Testis (tissue), 2 donors: ENCODE measurements at regions not wholly inside any gene's neighbourhood (a gene's known extent, or its start where the extent isn't known, plus 50 kb on each side); places are given as distances from the start of the nearest gene placed in this dataset.

ENCODE experiments used
- DNase-seq: peaks from one replicate; pipeline ENCODE4 v3.0.0-alpha.2; 2019
- H3K27ac ChIP-seq, 2 donors: fragments of 200-600 bp; sonication (generic); one replicate each; pipeline ENCODE4 v1.5.1; 2019
- H3K27me3 ChIP-seq: fragments of 200-600 bp; sonication (generic); one replicate; pipeline ENCODE4 v1.5.1; 2019
- H3K36me3 ChIP-seq: fragments of 200-600 bp; sonication (generic); one replicate; pipeline ENCODE4 v1.5.1; 2017; ENCODE audit warnings: low read depth; ENCODE audit errors: missing control alignments
- H3K4me1 ChIP-seq: fragments of 200-600 bp; sonication (generic); one replicate; pipeline ENCODE4 v1.5.1; 2019
- H3K4me3 ChIP-seq, 2 donors: fragments of 200-600 bp; sonication (generic); one replicate each; pipeline ENCODE4 v1.5.1; 2017 to 2019
- H3K9me3 ChIP-seq: fragments of 200-600 bp; sonication (generic); one replicate; pipeline ENCODE4 v1.5.1; 2017
- POLR2A ChIP-seq: fragments of 450-650 bp; IDR thresholded peaks from one replicate; pipeline ENCODE4 v1.6.1; 2017; ENCODE audit warnings: antibody characterized with exemption, mild to moderate bottlenecking, moderate library complexity
- WGBS, 2 donors: methylation state at CpG; one replicate each; pipeline ENCODE4 v1.1.5; 2018; 5-methylcytosine and 5-hydroxymethylcytosine counted together
- intact Hi-C: fragments of 100-400 bp; cut with DNase I; formaldehyde crosslinking; loops from one replicate; pipeline ENCODE4 v1.15.1; 2023; ENCODE audit warnings: low total_unique reads
- TF ChIP-seq, protein P1 (sequence below), 3 experiments: fragments of 450-650 bp in 2 of 3; fragments of 200-600 bp in 1 of 3; sonication (generic) in 1 of 3; IDR thresholded peaks; one replicate each; pipeline ENCODE4 v1.5.1; 2016 to 2019; ENCODE audit warnings: antibody characterized with exemption in 3 of 3, mild to moderate bottlenecking in 2 of 3, moderate library complexity in 1 of 3

DNA sequence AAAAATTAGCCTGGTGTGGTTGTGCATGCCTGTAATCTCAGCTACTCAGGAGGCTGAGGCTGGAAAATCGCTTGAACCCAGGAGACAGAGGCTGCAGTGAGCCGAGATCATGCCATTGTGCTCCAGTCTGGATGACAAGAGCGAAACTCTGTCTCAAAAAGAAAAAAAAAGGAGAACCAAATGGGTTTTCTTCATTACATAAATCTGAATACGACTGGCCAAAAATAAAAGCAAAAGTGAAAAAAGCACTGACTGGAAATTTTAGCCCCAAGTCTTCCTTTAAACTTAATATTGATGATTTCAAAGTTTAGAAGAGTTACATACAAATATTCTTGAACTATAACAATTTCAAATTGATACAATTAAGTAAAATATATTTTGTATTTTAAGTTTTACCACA is 249.5 kb upstream of the STARD13 start:
- intact Hi-C loops, result no loop called here

DNA sequence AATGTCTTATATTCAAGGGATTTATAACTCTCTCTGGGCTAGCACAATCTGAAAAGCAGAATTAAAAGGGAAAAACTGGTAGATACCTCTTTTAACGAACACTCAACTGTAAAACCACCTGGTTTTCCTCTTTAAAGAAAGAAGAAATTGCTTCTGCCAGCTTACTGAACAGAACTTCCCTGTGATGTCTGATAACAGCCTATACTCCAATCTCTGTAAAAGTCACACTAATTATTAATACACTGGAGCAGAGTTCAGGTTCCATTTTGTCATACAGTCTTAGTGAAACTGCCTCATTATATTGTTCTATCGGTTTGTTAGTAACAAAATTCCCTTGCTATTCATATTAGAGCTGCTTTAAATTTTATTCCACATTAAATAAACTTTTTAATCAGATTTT is 251.0 kb upstream of the STARD13 start:
- H3K9me3 ChIP-seq, result no peaks in the 10 kb centered on the region
- no peak for TF ChIP-seq POLR2A
- TF ChIP-seq, protein P1, sequence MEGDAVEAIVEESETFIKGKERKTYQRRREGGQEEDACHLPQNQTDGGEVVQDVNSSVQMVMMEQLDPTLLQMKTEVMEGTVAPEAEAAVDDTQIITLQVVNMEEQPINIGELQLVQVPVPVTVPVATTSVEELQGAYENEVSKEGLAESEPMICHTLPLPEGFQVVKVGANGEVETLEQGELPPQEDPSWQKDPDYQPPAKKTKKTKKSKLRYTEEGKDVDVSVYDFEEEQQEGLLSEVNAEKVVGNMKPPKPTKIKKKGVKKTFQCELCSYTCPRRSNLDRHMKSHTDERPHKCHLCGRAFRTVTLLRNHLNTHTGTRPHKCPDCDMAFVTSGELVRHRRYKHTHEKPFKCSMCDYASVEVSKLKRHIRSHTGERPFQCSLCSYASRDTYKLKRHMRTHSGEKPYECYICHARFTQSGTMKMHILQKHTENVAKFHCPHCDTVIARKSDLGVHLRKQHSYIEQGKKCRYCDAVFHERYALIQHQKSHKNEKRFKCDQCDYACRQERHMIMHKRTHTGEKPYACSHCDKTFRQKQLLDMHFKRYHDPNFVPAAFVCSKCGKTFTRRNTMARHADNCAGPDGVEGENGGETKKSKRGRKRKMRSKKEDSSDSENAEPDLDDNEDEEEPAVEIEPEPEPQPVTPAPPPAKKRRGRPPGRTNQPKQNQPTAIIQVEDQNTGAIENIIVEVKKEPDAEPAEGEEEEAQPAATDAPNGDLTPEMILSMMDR (IDR thresholded peaks at IDR 0.05), result no peak
- peaks cover 5% of the 10 kb centered on the region for H3K4me1 ChIP-seq
- intact Hi-C loops, result no loop called here
- H3K27me3 ChIP-seq, result no peaks in the 10 kb centered on the region
- no peaks in the 10 kb centered on the region for H3K36me3 ChIP-seq
- DNase-seq, result no peak
- WGBS, 2 donors, result 53 to 70% methylated on average over 2 of the region's 2 CpGs
- peak overlapping the region in 1 of 2 donors; percentile 70 for H3K27ac ChIP-seq
- no peak overlapping the region for H3K4me3 ChIP-seq

More for the DNA sequence above, 249.5 kb upstream of the STARD13 start:
- Histone ChIP-seq H3K27ac (no peak overlapping the region), H3K27me3 (no peaks in the 10 kb centered on the region), H3K9me3 (no peaks in the 10 kb centered on the region), H3K36me3 (no peaks in the 10 kb centered on the region), H3K4me3 (no peak overlapping the region), H3K4me1 (no peaks in the 10 kb centered on the region)
- TF ChIP-seq, protein P1 (IDR thresholded peaks at IDR 0.05), result no peak
- no peak for TF ChIP-seq POLR2A
- WGBS, 2 donors, result 83 to 91% methylated on average over 4 of the region's 4 CpGs
- DNase-seq, result no peak

DNA sequence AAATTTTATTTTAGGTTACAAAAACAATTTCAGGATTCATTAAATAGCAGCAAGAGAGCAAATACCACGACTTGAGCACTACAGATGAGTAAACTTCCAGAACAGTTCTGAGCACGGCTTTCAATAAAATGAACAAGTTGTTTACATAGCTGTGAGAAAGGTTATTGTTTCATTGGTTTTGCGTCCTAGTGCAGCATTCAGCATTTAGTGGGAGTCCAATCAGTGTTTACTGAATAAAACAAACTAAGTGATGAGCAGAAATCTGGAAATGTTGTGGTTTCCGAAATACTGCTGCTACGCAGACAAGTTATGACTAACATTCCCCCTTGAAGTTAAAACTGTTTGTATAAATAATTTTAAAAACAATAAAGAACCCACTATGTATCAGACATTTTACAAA is 251.5 kb upstream of the STARD13 start:
- H3K9me3 ChIP-seq, result no peaks in the 10 kb centered on the region
- no peak overlapping the region for H3K4me3 ChIP-seq
- H3K27ac ChIP-seq, result peak overlapping the region in 1 of 2 donors; percentile 70
- H3K4me1 ChIP-seq, result peaks cover 6% of the 10 kb centered on the region
- no peaks in the 10 kb centered on the region for H3K36me3 ChIP-seq
- no peak for DNase-seq
- WGBS, 2 donors, result 69 to 77% methylated on average over 5 of the region's 5 CpGs
- no peak for TF ChIP-seq POLR2A
- TF ChIP-seq, protein P1 (IDR thresholded peaks at IDR 0.05), result no peak
- intact Hi-C loops, result no loop called here
- no peaks in the 10 kb centered on the region for H3K27me3 ChIP-seq

DNA sequence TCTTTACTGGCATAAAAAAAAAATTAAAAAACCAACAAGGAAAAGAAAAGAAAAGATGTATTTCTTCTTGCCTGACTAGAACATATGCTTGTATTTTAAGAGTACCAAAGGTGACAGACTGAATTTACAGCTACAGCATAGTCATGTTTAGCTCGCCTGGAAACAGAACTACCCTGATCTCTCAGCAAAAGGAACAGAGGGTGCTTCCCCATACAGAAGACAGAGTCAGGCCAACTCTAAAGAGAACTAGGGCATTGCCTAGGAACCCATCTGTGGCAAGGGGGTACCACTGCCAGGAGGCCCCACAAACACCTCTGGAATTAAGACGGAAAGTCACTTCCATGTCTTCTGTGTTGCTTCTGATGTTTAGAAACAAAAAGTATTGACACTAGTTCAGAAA is 252.1 kb upstream of the STARD13 start:
- H3K36me3 ChIP-seq, result no peaks in the 10 kb centered on the region
- no peaks in the 10 kb centered on the region for H3K9me3 ChIP-seq
- intact Hi-C loops, result no loop called here
- no peak for TF ChIP-seq POLR2A
- TF ChIP-seq, protein P1 (IDR thresholded peaks at IDR 0.05), result no peak
- peak overlapping the region in 1 of 2 donors; percentile 70 for H3K27ac ChIP-seq
- H3K27me3 ChIP-seq, result no peaks in the 10 kb centered on the region
- H3K4me3 ChIP-seq, result no peak overlapping the region
- DNase-seq, result no peak
- WGBS, 2 donors, result 55 to 58% methylated on average over 2 of the region's 2 CpGs
- peaks cover 6% of the 10 kb centered on the region for H3K4me1 ChIP-seq

DNA sequence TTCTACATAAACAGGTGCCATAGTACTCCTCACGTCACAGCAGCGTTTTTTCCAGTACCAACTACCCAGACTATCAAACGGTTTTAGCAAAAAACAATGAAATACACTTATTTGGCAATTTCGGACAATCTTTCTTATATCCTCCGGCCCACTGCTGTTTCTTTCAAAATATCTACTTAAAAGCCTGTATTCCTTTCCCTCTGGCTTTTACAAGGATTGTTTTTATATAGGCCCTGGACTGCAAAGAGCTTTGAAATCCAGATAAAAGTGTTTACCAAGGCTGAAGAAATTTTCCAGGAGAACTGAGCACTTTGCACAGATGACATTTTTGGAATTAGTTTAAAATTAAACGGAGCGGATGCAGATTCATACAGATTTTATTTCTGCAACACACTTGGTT is 255.9 kb upstream of the STARD13 start:
- no peak for DNase-seq
- peak overlapping the region; percentile 93 to 98 for H3K27ac ChIP-seq
- peak overlapping the region; percentile 55 to 69 for H3K4me3 ChIP-seq
- peaks cover 19% of the 10 kb centered on the region for H3K4me1 ChIP-seq
- 37 to 42% methylated on average over 7 of the region's 7 CpGs for WGBS, 2 donors
- H3K9me3 ChIP-seq, result no peaks in the 10 kb centered on the region
- no peak for TF ChIP-seq POLR2A
- TF ChIP-seq, protein P1 (IDR thresholded peaks at IDR 0.05), result no peak
- intact Hi-C loops, result loop anchor here (5.0 to 10.0 kb wide), 4 partner anchors 103 to 954 kb away; partner anchors contain the start of gene PDS5B
- H3K27me3 ChIP-seq, result no peaks in the 10 kb centered on the region
- no peaks in the 10 kb centered on the region for H3K36me3 ChIP-seq
